ENCODE measurements at regions not wholly inside any gene's neighbourhood (a gene's known extent, or its start where the extent isn't known, plus 50 kb on each side); places are given as distances from the start of the nearest gene placed in this dataset.

GRCh38 chr12:61854902-61855301, 405.3 kb upstream of the USP15 start:
- TF ChIP-seq, protein P1, sequence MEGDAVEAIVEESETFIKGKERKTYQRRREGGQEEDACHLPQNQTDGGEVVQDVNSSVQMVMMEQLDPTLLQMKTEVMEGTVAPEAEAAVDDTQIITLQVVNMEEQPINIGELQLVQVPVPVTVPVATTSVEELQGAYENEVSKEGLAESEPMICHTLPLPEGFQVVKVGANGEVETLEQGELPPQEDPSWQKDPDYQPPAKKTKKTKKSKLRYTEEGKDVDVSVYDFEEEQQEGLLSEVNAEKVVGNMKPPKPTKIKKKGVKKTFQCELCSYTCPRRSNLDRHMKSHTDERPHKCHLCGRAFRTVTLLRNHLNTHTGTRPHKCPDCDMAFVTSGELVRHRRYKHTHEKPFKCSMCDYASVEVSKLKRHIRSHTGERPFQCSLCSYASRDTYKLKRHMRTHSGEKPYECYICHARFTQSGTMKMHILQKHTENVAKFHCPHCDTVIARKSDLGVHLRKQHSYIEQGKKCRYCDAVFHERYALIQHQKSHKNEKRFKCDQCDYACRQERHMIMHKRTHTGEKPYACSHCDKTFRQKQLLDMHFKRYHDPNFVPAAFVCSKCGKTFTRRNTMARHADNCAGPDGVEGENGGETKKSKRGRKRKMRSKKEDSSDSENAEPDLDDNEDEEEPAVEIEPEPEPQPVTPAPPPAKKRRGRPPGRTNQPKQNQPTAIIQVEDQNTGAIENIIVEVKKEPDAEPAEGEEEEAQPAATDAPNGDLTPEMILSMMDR (conservative IDR thresholded peaks at IDR 0.05) = no peak
- no peak for TF ChIP-seq ZFX (IDR thresholded peaks at IDR 0.05)
